CD1c-positive myeloid dendritic cell (primary cell): ENCODE measurements at regions not wholly inside any gene's neighbourhood (a gene's known extent, or its start where the extent isn't known, plus 50 kb on each side); places are given as distances from the start of the nearest gene placed in this dataset.

Experiments
- DNase-seq: peaks from one replicate; pipeline ENCODE4 v3.0.0-alpha.2; 2016; ENCODE audit errors: extremely low spot score

GRCh38 chr6:111985202-111985731 is 68.6 kb upstream of the CCN6 start:
- peak; percentile 22 for DNase-seq

GRCh38 chr6:111986651-111987050 is 67.3 kb upstream of the CCN6 start:
- DNase-seq = no peak

- DNase-seq = no peak
These were observed 66.6 kb upstream of the CCN6 start for GRCh38 chr6:111987295-111987694.

GRCh38 chr6:111988926-111989325 is 65.0 kb upstream of the CCN6 start:
- no peak for DNase-seq

- DNase-seq = no peak
These were observed 64.2 kb upstream of the CCN6 start for GRCh38 chr6:111989743-111990142.

GRCh38 chr6:111990214-111990613 is 63.7 kb upstream of the CCN6 start:
- no peak for DNase-seq

GRCh38 chr6:111992851-111993250 is 61.1 kb upstream of the CCN6 start:
- no peak for DNase-seq

- DNase-seq = no peak
These were observed 60.6 kb upstream of the CCN6 start for GRCh38 chr6:111993342-111993741.

GRCh38 chr6:111994791-111995190 is 59.1 kb upstream of the CCN6 start:
- DNase-seq = no peak

GRCh38 chr6:111995404-111995803 is 58.5 kb upstream of the CCN6 start:
- no peak for DNase-seq

GRCh38 chr6:111996144-111996865 is 57.6 kb upstream of the CCN6 start:
- DNase-seq = no peak

- DNase-seq = peak; percentile 85
These were observed 56.6 kb upstream of the CCN6 start for GRCh38 chr6:111997078-111997852.

- DNase-seq = no peak
These were observed 56.1 kb upstream of the CCN6 start for GRCh38 chr6:111997853-111998208.

- DNase-seq = no peak
These were observed 51.6 kb upstream of the CCN6 start for GRCh38 chr6:112002307-112002706.
